ENCODE measurements at regions not wholly inside any gene's neighbourhood (a gene's known extent, or its start where the extent isn't known, plus 50 kb on each side); places are given as distances from the start of the nearest gene placed in this dataset.

- Histone ChIP-seq H2AK5ac (ENCODE audit: low read depth, low read length) (no peak overlapping the region), H3K27ac (ENCODE audit: low read depth, low read length) (no peak overlapping the region), H3K79me2 (ENCODE audit: control insufficient read depth in 1 of 2, insufficient read depth in 2 of 2, low read length in 2 of 2) (no peaks in the 10 kb centered on the region), H4K20me1 (replicated peaks in 1 of 2; ENCODE audit: control insufficient read depth in 1 of 2, insufficient read depth in 2 of 2, low read length in 2 of 2) (no peaks in the 10 kb centered on the region), H3K36me3 (ENCODE audit: control insufficient read depth in 2 of 4, insufficient read depth in 4 of 4, low read length in 3 of 4) (no peaks in the 10 kb centered on the region), H2BK120ac (replicated peaks; ENCODE audit: low read depth, low read length) (no peak overlapping the region), H2BK20ac (ENCODE audit: low read length) (no peak overlapping the region), H3K27me3 (replicated peaks in 1 of 4; ENCODE audit: control insufficient read depth in 3 of 4, extremely low read depth in 1 of 4, insufficient read depth in 3 of 4, low read length in 3 of 4) (no peaks in the 10 kb centered on the region), H3K9ac (replicated peaks in 1 of 4; ENCODE audit: extremely low read depth in 1 of 4, low read depth in 3 of 4, low read length in 3 of 4) (no peak overlapping the region), H3K9me3 (ENCODE audit: insufficient read depth in 2 of 2, low read depth in 1 of 2, low read length in 1 of 2) (no peaks in the 10 kb centered on the region), H3K56ac (replicated peaks; ENCODE audit: insufficient read length, low read depth, low read length) (no peak overlapping the region), H2AFZ (ENCODE audit: low read length) (no peak overlapping the region), H3K4me2 (ENCODE audit: insufficient read depth in 1 of 2, low read depth in 2 of 2, low read length in 2 of 2) (no peak overlapping the region), H3K18ac (ENCODE audit: extremely low read depth, low read length) (no peak overlapping the region), H3K79me1 (ENCODE audit: low read depth, low read length) (no peaks in the 10 kb centered on the region), H2BK12ac (ENCODE audit: low read depth, low read length) (no peak overlapping the region), H2BK5ac (ENCODE audit: low read depth, low read length) (no peak overlapping the region), H2BK15ac (ENCODE audit: low read length) (no peak overlapping the region), H3K4me1 (replicated peaks in 1 of 4; ENCODE audit: control insufficient read depth in 3 of 4, insufficient read depth in 4 of 4, low read length in 3 of 4) (peaks cover 0 to 3% (median 0%) of the 10 kb centered on the region in 4 experiments; a peak in 1 of 7 replicates), H4K8ac (ENCODE audit: extremely low read depth, insufficient read depth, low read length) (no peak overlapping the region), H3K14ac (ENCODE audit: insufficient read length) (no peak overlapping the region), H3K23ac (ENCODE audit: insufficient read length) (no peak overlapping the region), H3K23me2 (ENCODE audit: low read depth, low read length) (no peaks in the 10 kb centered on the region), H4K5ac (ENCODE audit: insufficient read length, low read depth, low read length) (no peak overlapping the region), H3K4ac (replicated peaks; ENCODE audit: insufficient read length, low read depth, low read length) (no peak overlapping the region), H3K4me3 (ENCODE audit: extremely low read depth in 1 of 4, insufficient read depth in 2 of 4, low read depth in 3 of 4, low read length in 4 of 4) (no peak overlapping the region), H4K91ac (replicated peaks; ENCODE audit: insufficient read length, low read length) (no peak overlapping the region)
- POLR2A ChIA-PET (ENCODE audit: partially characterized antibody) = no interaction called here
- CTCF ChIA-PET (ENCODE audit: partially characterized antibody) = no interaction called here
- no peak for FAIRE-seq
- WGBS, 2 experiments (ENCODE audit: extremely low coverage in 1 of 2, insufficient coverage in 1 of 2, insufficient read length in 1 of 2, insufficient replicate concordance in 2 of 2, low coverage in 1 of 2, low lambda C conversion rate in 2 of 2, missing lambda C conversion rate in 1 of 2) = 97% methylated on average over 2 of the region's 2 CpGs; no CpG with 5 or more reads in 1 of the 2 experiments
- no peak for DNase-seq (ENCODE audit: low read depth in 1 of 2, low spot score in 2 of 2)
- no peak for TF ChIP-seq KDM5A (IDR thresholded peaks at IDR 0.05; ENCODE audit: low read length)
- TF ChIP-seq PHF8 (conservative IDR thresholded peaks at IDR 0.05; ENCODE audit: low read depth, low read length) = no peak
- no peak for TF ChIP-seq KDM1A (IDR thresholded peaks at IDR 0.05; ENCODE audit: borderline replicate concordance, low read length)
- TF ChIP-seq POLR2A (IDR thresholded peaks at IDR 0.05; ENCODE audit: control extremely low read depth in 1 of 2, low read depth in 2 of 2, low read length in 2 of 2) = no peak
- no peak for TF ChIP-seq ATF3 (IDR thresholded peaks at IDR 0.05; ENCODE audit: insufficient read depth, low read depth, low read length)
- TF ChIP-seq EP300 (IDR thresholded peaks at IDR 0.05; ENCODE audit: borderline replicate concordance in 1 of 2, low read depth in 2 of 2, low read length in 2 of 2) = no peak
- no peak for TF ChIP-seq JUN (IDR thresholded peaks at IDR 0.05; ENCODE audit: low read depth, low read length)
- no peak for TF ChIP-seq YY1 (IDR thresholded peaks at IDR 0.05; ENCODE audit: low read depth, low read length)
- no peak for TF ChIP-seq CEBPB (IDR thresholded peaks at IDR 0.05; ENCODE audit: low read depth, low read length)
- no peak for TF ChIP-seq POLR2AphosphoS5 (IDR thresholded peaks at IDR 0.05; ENCODE audit: low read depth, low read length)
These were observed 138.1 kb upstream of the RASGEF1B start for GRCh38 chr4:81609844-81610243.

Data from H1 (cell line).